Liver (tissue), 8 donors: ENCODE measurements at regions not wholly inside any gene's neighbourhood (a gene's known extent, or its start where the extent isn't known, plus 50 kb on each side); places are given as distances from the start of the nearest gene placed in this dataset.

Experiments used
- DNase-seq: peaks from one replicate; pipeline ENCODE4 v3.0.0-alpha.2; 2017; ENCODE audit warnings: low spot score
- H3K27ac ChIP-seq, 2 donors: one replicate each; pipeline ENCODE4 v1.7.0; 2013; ENCODE audit warnings: inconsistent platforms in 2 of 2, low read length in 2 of 2, control low read depth in 1 of 2, low read depth in 1 of 2, mild to moderate bottlenecking in 1 of 2
- H3K27me3 ChIP-seq, 4 donors: one replicate each; pipeline versions ENCODE4 v1.6.1 to v1.7.0; 2013; ENCODE audit warnings: low read length in 3 of 4, inconsistent platforms in 1 of 4, mild to moderate bottlenecking in 1 of 4, moderate library complexity in 1 of 4; ENCODE audit not compliant: control insufficient read depth in 4 of 4, insufficient read depth in 4 of 4
- H3K36me3 ChIP-seq, 4 donors: one replicate each; pipeline versions ENCODE4 v1.6.1 to v1.7.0; 2013; ENCODE audit warnings: low read length in 3 of 4, mild to moderate bottlenecking in 3 of 4, low read depth in 1 of 4, moderate library complexity in 1 of 4; ENCODE audit not compliant: control insufficient read depth in 4 of 4, insufficient read depth in 3 of 4
- H3K4me1 ChIP-seq, 4 donors: one replicate each; pipeline versions ENCODE4 v1.6.1 to v1.7.0; 2013; ENCODE audit warnings: low read length in 3 of 4, mild to moderate bottlenecking in 3 of 4, moderate library complexity in 1 of 4; ENCODE audit not compliant: control insufficient read depth in 4 of 4, insufficient read depth in 4 of 4
- H3K4me3 ChIP-seq, 3 donors: one replicate each; pipeline versions ENCODE4 v1.6.1 to v1.7.0; 2013; ENCODE audit warnings: low read length in 3 of 3, control low read depth in 1 of 3, low read depth in 1 of 3, mild to moderate bottlenecking in 1 of 3
- H3K9ac ChIP-seq, 2 donors: one replicate each; pipeline ENCODE4 v1.7.0; 2013; ENCODE audit warnings: low read length in 2 of 2, mild to moderate bottlenecking in 2 of 2, moderate library complexity in 2 of 2, control low read depth in 1 of 2, low read depth in 1 of 2
- H3K9me3 ChIP-seq, 4 donors: one replicate each; pipeline versions ENCODE4 v1.6.1 to v1.7.0; 2013; ENCODE audit warnings: low read length in 3 of 4; ENCODE audit not compliant: control insufficient read depth in 4 of 4
- EGR1 ChIP-seq, 2 donors: IDR thresholded peaks; 2 replicates each; pipeline ENCODE4 v1.6.1; 2016 to 2018; ENCODE audit warnings: antibody characterized with exemption in 2 of 2, low read depth in 2 of 2
- FOXA1 ChIP-seq: IDR thresholded peaks from 2 replicates; pipeline ENCODE4 v1.6.1; 2016; ENCODE audit warnings: antibody characterized with exemption
- GABPA ChIP-seq, 2 donors: IDR thresholded peaks in 1 of 2; conservative IDR thresholded peaks in 1 of 2; 2 replicates each; pipeline ENCODE4 v1.6.1; 2016; ENCODE audit warnings: antibody characterized with exemption in 2 of 2, mild to moderate bottlenecking in 1 of 2, moderate library complexity in 1 of 2
- HNF4A ChIP-seq, 2 donors: conservative IDR thresholded peaks; 2 replicates each; pipeline ENCODE4 v1.6.1; 2016; ENCODE audit warnings: antibody characterized with exemption in 2 of 2, mild to moderate bottlenecking in 2 of 2
- HNF4G ChIP-seq: IDR thresholded peaks from 2 replicates; pipeline ENCODE4 v1.6.1; 2016; ENCODE audit warnings: antibody characterized with exemption
- JUND ChIP-seq, 2 donors: IDR thresholded peaks; 2 replicates each; pipeline ENCODE4 v1.6.1; 2016; ENCODE audit warnings: antibody characterized with exemption in 2 of 2
- NR2F2 ChIP-seq: IDR thresholded peaks from 2 replicates; pipeline ENCODE4 v1.6.1; 2016; ENCODE audit warnings: antibody characterized with exemption
- RAD21 ChIP-seq, 2 donors: IDR thresholded peaks; 2 replicates each; pipeline ENCODE4 v1.6.1; 2016; ENCODE audit warnings: antibody characterized with exemption in 2 of 2, mild to moderate bottlenecking in 2 of 2
- RXRA ChIP-seq, 2 donors: IDR thresholded peaks; 2 replicates each; pipeline ENCODE4 v1.6.1; 2017 to 2018; ENCODE audit warnings: antibody characterized with exemption in 2 of 2, mild to moderate bottlenecking in 1 of 2
- SP1 ChIP-seq: IDR thresholded peaks from 2 replicates; pipeline ENCODE4 v1.6.1; 2018; ENCODE audit warnings: antibody characterized with exemption, mild to moderate bottlenecking
- TAF1 ChIP-seq: conservative IDR thresholded peaks from 2 replicates; pipeline ENCODE4 v1.6.1; 2016; ENCODE audit warnings: antibody characterized with exemption, mild to moderate bottlenecking
- WGBS: extraction: QIAGEN DNeasy Blood & Tissue Kit; methylation state at CpG from one replicate; pipeline ENCODE4 v1.1.7; 2013; 5-methylcytosine and 5-hydroxymethylcytosine counted together
- TF ChIP-seq, protein P1 (sequence below): IDR thresholded peaks from 2 replicates; pipeline ENCODE4 v1.6.1; 2016; ENCODE audit warnings: antibody characterized with exemption
- TF ChIP-seq, protein P2 (sequence below): fragments of 150-350 bp; IDR thresholded peaks from 2 replicates; pipeline ENCODE4 v1.5.1; 2017; ENCODE audit warnings: improper control_type of control experiment, low read depth, low read length; ENCODE audit not compliant: missing input control
- TF ChIP-seq, protein P3 (sequence below): IDR thresholded peaks from 2 replicates; pipeline ENCODE4 v1.6.1; 2016; ENCODE audit warnings: antibody characterized with exemption
- donor health status: healthy.
- donor health status: healthy.
- donor health status: healthy.
- donor health status: healthy.
- donor health status: healthy.

DNA sequence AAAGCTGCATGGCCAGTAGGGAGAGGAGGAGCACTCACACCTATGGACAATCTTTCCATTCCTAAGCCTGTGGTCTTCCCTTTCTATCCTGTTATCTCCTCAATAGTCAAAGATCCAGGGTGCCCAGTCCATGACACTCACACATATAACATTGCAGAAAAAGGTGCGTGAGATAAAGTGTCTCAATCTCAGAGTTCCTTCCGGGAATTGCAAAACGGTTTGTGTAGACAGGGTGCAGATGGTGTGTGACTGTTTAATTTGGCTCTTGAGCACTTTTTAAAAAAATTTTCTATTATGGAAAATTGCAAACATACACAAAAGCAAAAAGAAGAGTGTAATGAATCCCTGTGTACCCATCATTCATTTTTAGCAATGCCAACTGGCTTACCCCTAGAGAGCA lies 1493.6 kb downstream of the AACS start:
- no peak for DNase-seq
- no peak overlapping the region for H3K4me3 ChIP-seq
- H3K9ac ChIP-seq = no peak overlapping the region
- H3K27me3 ChIP-seq = peaks cover 0 to 9% (median 0%) of the 10 kb centered on the region in 4 donors
- peaks cover 0 to under 1% (median 0%) of the 10 kb centered on the region in 4 donors for H3K9me3 ChIP-seq
- H3K36me3 ChIP-seq = no peaks in the 10 kb centered on the region
- H3K27ac ChIP-seq = no peak overlapping the region
- H3K4me1 ChIP-seq = peaks cover 0 to 11% (median 7%) of the 10 kb centered on the region in 4 donors
- WGBS = 33% methylated on average over 3 of the region's 3 CpGs
- TF ChIP-seq, protein P1, sequence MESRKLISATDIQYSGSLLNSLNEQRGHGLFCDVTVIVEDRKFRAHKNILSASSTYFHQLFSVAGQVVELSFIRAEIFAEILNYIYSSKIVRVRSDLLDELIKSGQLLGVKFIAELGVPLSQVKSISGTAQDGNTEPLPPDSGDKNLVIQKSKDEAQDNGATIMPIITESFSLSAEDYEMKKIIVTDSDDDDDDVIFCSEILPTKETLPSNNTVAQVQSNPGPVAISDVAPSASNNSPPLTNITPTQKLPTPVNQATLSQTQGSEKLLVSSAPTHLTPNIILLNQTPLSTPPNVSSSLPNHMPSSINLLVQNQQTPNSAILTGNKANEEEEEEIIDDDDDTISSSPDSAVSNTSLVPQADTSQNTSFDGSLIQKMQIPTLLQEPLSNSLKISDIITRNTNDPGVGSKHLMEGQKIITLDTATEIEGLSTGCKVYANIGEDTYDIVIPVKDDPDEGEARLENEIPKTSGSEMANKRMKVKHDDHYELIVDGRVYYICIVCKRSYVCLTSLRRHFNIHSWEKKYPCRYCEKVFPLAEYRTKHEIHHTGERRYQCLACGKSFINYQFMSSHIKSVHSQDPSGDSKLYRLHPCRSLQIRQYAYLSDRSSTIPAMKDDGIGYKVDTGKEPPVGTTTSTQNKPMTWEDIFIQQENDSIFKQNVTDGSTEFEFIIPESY = no peak
- TF ChIP-seq HNF4G = no peak
- no peak for TF ChIP-seq FOXA1
- no peak for TF ChIP-seq NR2F2
- TF ChIP-seq TAF1 = no peak
- no peak for TF ChIP-seq RAD21 (IDR thresholded peaks at IDR 0.05)
- no peak for TF ChIP-seq GABPA (IDR thresholded peaks at IDR 0.05 in 1 of 2, conservative IDR thresholded peaks at IDR 0.05 in 1 of 2)
- peak in 1 of 2 donors; percentile 31 for TF ChIP-seq HNF4A (conservative IDR thresholded peaks at IDR 0.05)
- peak in 1 of 2 donors; percentile 39 for TF ChIP-seq RXRA (IDR thresholded peaks at IDR 0.05)
- TF ChIP-seq JUND (IDR thresholded peaks at IDR 0.05) = no peak
- TF ChIP-seq, protein P2, sequence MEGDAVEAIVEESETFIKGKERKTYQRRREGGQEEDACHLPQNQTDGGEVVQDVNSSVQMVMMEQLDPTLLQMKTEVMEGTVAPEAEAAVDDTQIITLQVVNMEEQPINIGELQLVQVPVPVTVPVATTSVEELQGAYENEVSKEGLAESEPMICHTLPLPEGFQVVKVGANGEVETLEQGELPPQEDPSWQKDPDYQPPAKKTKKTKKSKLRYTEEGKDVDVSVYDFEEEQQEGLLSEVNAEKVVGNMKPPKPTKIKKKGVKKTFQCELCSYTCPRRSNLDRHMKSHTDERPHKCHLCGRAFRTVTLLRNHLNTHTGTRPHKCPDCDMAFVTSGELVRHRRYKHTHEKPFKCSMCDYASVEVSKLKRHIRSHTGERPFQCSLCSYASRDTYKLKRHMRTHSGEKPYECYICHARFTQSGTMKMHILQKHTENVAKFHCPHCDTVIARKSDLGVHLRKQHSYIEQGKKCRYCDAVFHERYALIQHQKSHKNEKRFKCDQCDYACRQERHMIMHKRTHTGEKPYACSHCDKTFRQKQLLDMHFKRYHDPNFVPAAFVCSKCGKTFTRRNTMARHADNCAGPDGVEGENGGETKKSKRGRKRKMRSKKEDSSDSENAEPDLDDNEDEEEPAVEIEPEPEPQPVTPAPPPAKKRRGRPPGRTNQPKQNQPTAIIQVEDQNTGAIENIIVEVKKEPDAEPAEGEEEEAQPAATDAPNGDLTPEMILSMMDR = no peak
- no peak for TF ChIP-seq SP1
- TF ChIP-seq, protein P3, sequence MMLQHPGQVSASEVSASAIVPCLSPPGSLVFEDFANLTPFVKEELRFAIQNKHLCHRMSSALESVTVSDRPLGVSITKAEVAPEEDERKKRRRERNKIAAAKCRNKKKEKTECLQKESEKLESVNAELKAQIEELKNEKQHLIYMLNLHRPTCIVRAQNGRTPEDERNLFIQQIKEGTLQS = no peak
- TF ChIP-seq EGR1 (IDR thresholded peaks at IDR 0.05; ENCODE audit: low read depth in 2 of 2) = no peak

DNA sequence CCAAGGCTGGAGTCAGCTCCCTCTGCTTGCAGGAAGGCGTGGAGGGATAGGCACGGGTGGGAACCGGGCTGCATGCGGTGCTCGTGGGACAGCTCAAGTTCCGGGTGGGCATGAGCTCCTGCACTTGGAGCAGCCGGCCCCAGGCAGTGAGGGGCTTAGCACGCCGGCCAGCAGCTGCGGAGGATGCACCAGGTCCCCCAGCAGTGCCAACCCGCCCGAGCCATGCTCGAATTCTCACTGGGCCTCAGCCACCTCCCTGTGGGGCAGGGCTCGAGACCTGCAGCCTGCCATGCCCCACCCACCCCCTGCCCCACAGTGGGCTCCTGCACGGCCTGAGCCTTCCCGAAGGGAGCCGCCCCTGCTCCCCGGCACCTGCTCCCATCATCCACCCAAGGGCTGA lies 1501.8 kb downstream of the AACS start:
- Histone ChIP-seq H3K9me3 (no peaks in the 10 kb centered on the region), H3K9ac (no peak overlapping the region), H3K27ac (no peak overlapping the region), H3K4me3 (no peak overlapping the region), H3K36me3 (no peaks in the 10 kb centered on the region), H3K4me1 (no peaks in the 10 kb centered on the region), H3K27me3 (peaks cover 0 to 6% (median 0%) of the 10 kb centered on the region in 4 donors)
- TF ChIP-seq RXRA (IDR thresholded peaks at IDR 0.05) (no peak), NR2F2 (no peak)
- WGBS = 89% methylated on average over 18 of the region's 18 CpGs
- DNase-seq = no peak

DNA sequence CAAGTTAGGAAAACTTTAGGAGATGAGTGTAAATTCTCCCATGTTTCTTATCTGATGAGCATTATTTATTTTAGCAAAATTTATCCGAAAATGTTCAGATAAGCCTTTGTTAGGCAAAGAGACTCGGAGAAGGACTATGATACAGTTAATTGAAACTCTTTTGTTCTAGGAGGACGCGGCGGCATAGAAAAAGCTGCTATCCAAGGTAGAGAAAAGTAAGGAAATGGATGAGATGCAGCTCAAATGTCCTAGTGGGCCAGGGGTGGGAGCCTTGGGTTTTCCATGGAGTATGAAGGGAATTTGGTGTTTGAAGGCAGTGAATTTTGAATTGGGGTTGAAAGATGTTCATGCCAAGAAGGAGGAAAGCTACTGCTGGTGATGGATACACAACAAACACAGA lies 1504.5 kb downstream of the AACS start:
- Histone ChIP-seq H3K9ac (no peak overlapping the region), H3K36me3 (no peaks in the 10 kb centered on the region), H3K27me3 (no peaks in the 10 kb centered on the region), H3K9me3 (peaks cover 0 to 4% (median 0%) of the 10 kb centered on the region in 4 donors), H3K27ac (no peak overlapping the region), H3K4me3 (no peak overlapping the region), H3K4me1 (no peaks in the 10 kb centered on the region)
- 80% methylated on average over 5 of the region's 5 CpGs for WGBS
- DNase-seq = no peak
- TF ChIP-seq RXRA (IDR thresholded peaks at IDR 0.05) = no peak
